ENCODE measurements at regions not wholly inside any gene's neighbourhood (a gene's known extent, or its start where the extent isn't known, plus 50 kb on each side); places are given as distances from the start of the nearest gene placed in this dataset.

DNA sequence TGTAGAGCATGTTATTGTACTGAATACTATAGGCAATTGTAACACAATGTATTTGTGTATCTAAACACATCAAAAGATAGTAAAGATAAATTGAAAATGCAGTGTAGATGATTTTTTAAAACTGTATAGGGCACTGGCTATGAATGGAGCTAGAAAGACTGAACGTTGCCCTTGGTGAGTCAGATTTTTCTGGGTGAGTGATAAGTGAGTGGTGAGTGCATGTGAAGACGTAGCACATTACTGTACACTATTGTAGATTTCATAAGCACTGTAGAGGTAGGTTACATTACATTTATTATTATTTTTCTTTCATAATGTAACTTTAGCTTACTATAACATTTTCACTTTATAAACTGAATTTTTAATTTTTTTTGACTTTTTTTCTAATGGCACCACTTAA is 1491.6 kb downstream of the TECRL start:
- DNase-seq, result no peak
- Mint-ChIP-seq H3K36me3 (ENCODE audit: low read depth) (no peaks in the 10 kb centered on the region), H3K27ac (no peak overlapping the region), H3K27me3 (no peaks in the 10 kb centered on the region), H3K9me3 (peaks cover 2% of the 10 kb centered on the region), H3K4me1 (no peaks in the 10 kb centered on the region), H3K4me3 (no peak overlapping the region)
- POLR2A ChIA-PET, result no interaction called here
- CTCF ChIA-PET, result no interaction called here

GRCh38 chr4:62914758-62915157 is 1494.5 kb downstream of the TECRL start:
- H3K4me1 Mint-ChIP-seq, result no peaks in the 10 kb centered on the region
- no peaks in the 10 kb centered on the region for H3K36me3 Mint-ChIP-seq (ENCODE audit: low read depth)
- no peaks in the 10 kb centered on the region for H3K27me3 Mint-ChIP-seq
- DNase-seq, result no peak
- H3K27ac Mint-ChIP-seq, result no peak overlapping the region
- CTCF ChIA-PET, result no interaction called here
- no peak overlapping the region for H3K4me3 Mint-ChIP-seq
- POLR2A ChIA-PET, result no interaction called here
- peaks cover 5% of the 10 kb centered on the region for H3K9me3 Mint-ChIP-seq

- no peak for DNase-seq
- H3K27me3 Mint-ChIP-seq, result no peaks in the 10 kb centered on the region
- H3K4me3 Mint-ChIP-seq, result no peak overlapping the region
- H3K9me3 Mint-ChIP-seq, result peaks cover 5% of the 10 kb centered on the region
- no peaks in the 10 kb centered on the region for H3K4me1 Mint-ChIP-seq
- no peaks in the 10 kb centered on the region for H3K36me3 Mint-ChIP-seq (ENCODE audit: low read depth)
- ChIA-PET POLR2A (no interaction called here), CTCF (no interaction called here)
- no peak overlapping the region for H3K27ac Mint-ChIP-seq
These were observed 1496.2 kb downstream of the TECRL start for GRCh38 chr4:62913065-62913464.

DNA sequence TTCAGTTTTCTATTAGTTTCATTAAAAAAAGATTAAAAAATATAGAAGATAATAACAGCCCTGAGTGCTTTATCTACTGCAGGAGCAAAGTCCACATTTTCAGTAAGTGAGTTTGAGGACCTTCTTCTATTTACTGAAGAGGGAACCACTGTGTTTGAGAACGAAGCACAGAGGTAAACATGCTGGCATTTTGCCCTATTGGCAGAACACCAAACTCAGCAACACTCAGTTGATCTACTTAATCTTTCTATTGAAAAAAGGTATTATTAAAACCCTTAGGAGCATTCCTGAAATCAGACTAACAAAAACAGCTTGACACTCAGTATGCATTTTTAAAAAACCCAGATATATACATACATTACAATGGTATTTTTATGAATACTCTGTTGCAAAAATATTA is 1496.7 kb downstream of the TECRL start:
- CTCF ChIA-PET, result no interaction called here

DNA sequence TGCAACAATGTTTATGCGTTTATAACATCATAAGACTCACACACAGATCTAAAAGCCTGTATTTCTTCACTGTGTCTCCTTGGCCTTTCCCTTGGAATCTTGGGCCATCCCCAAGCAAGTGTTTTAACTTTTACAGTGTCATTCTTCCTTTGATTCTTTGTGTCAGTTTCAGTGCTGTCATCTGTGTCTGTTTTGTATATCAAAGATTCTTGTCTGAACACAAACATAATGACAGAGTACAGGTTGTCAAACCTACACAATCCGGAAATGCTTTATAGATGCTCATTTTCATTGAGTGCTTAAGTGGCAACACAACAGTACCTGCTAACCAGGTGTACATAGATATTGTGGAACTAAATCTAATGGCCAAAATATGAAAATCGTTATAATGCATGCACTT is 1500.0 kb downstream of the TECRL start:
- no peaks in the 10 kb centered on the region for H3K27me3 Mint-ChIP-seq
- no peaks in the 10 kb centered on the region for H3K4me1 Mint-ChIP-seq
- ChIA-PET CTCF (no interaction called here), POLR2A (no interaction called here)
- H3K27ac Mint-ChIP-seq, result no peak overlapping the region
- H3K4me3 Mint-ChIP-seq, result no peak overlapping the region
- no peak for DNase-seq
- no peaks in the 10 kb centered on the region for H3K36me3 Mint-ChIP-seq (ENCODE audit: low read depth)
- H3K9me3 Mint-ChIP-seq, result peaks cover 3% of the 10 kb centered on the region

More for the DNA sequence above, 1496.7 kb downstream of the TECRL start:
- POLR2A ChIA-PET, result no interaction called here
- no peaks in the 10 kb centered on the region for H3K27me3 Mint-ChIP-seq
- DNase-seq, result no peak
- no peaks in the 10 kb centered on the region for H3K4me1 Mint-ChIP-seq
- no peak overlapping the region for H3K4me3 Mint-ChIP-seq
- peaks cover 4% of the 10 kb centered on the region for H3K9me3 Mint-ChIP-seq
- H3K36me3 Mint-ChIP-seq (ENCODE audit: low read depth), result no peaks in the 10 kb centered on the region
- H3K27ac Mint-ChIP-seq, result no peak overlapping the region

DNA sequence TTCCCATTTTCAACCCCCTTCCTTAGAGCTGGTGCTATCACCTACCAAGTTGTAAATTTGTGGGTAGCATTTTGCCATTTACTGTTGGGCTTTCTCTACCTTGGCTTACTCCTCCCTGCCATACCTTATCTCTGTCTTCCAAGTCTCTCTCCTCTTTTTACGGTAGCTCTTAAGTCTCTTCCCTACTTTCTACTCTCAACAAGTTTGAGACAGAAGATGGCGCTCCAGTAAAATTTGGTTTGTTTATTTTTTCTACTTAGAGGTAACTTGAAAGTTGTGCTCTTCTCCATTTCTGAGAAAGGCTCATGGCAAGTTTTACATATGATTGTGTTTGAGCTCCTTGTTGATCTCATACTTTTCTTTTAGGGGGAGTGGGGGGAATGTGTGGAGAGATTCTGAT is 1508.1 kb downstream of the TECRL start:
- POLR2A ChIA-PET, result no interaction called here
- no peaks in the 10 kb centered on the region for H3K36me3 Mint-ChIP-seq (ENCODE audit: low read depth)

DNA sequence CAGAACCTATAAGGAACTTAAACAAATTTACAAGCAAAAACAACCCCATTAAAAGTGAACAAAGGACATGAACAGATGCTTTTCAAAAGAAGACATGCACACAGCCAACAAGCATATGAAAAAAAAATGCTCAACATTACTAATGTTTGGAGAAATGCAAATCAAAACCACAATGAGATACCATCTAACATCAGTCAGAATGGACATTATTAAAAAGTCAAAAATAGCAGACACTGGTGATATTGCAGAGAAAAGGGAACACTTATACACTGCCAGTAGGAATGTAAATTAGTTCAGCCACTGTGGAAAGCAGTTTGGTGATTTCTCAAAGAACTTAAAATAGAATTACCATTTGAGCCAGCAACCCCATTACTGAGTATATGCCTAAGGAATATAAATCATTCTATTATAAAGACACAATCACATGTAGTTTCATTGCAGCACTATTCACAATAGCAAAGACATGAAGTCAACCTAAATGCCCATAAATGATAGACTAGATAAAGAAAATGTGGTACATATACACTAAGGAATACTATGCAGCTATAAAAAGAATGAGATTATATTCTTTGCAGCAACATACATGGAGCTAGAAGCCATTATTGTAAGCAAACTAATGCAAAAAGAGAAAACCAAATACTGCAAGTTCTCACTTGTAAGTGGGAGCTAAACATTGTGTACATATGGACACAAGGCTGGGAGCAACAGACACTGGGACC is 1509.4 kb downstream of the TECRL start:
- Mint-ChIP-seq H3K27ac (no peak overlapping the region), H3K9me3 (no peaks in the 10 kb centered on the region), H3K27me3 (no peaks in the 10 kb centered on the region), H3K4me3 (no peak overlapping the region), H3K4me1 (no peaks in the 10 kb centered on the region), H3K36me3 (ENCODE audit: low read depth) (no peaks in the 10 kb centered on the region)
- ChIA-PET CTCF (no interaction called here), POLR2A (no interaction called here)
- no peak for DNase-seq

More for the DNA sequence above, 1508.1 kb downstream of the TECRL start:
- DNase-seq, result no peak
- no peaks in the 10 kb centered on the region for H3K4me1 Mint-ChIP-seq
- CTCF ChIA-PET, result no interaction called here
- H3K4me3 Mint-ChIP-seq, result no peak overlapping the region
- H3K27ac Mint-ChIP-seq, result no peak overlapping the region
- H3K27me3 Mint-ChIP-seq, result no peaks in the 10 kb centered on the region
- no peaks in the 10 kb centered on the region for H3K9me3 Mint-ChIP-seq

DNA sequence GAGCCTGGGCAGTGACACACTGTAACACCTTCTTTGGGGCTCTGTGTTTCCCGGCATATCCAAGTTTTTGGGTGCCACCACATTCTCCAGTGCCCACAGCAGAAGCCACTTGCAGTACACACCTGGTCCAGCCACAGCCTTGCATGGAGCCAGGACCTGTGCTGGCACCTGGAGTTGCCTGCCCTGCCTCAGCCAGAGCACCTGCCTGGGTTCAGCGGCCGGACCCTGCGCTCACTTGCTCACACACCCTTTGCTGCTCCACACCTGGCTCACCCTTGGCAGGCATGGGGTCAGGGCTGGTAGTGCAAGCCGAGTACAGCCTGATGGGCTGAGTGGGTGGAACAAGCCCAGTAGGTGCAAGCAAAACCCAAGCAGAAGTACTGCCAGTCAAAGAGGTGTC is 1511.1 kb downstream of the TECRL start:
- ChIA-PET CTCF (no interaction called here), POLR2A (no interaction called here)
- Mint-ChIP-seq H3K36me3 (ENCODE audit: low read depth) (no peaks in the 10 kb centered on the region), H3K27ac (no peak overlapping the region), H3K9me3 (peaks cover 2% of the 10 kb centered on the region), H3K27me3 (no peaks in the 10 kb centered on the region), H3K4me1 (no peaks in the 10 kb centered on the region), H3K4me3 (no peak overlapping the region)
- DNase-seq, result no peak

- DNase-seq, result no peak
- peaks cover 2% of the 10 kb centered on the region for H3K9me3 Mint-ChIP-seq
- ChIA-PET CTCF (no interaction called here), POLR2A (no interaction called here)
- no peak overlapping the region for H3K27ac Mint-ChIP-seq
- H3K27me3 Mint-ChIP-seq, result no peaks in the 10 kb centered on the region
- no peak overlapping the region for H3K4me3 Mint-ChIP-seq
- H3K36me3 Mint-ChIP-seq (ENCODE audit: low read depth), result no peaks in the 10 kb centered on the region
- no peaks in the 10 kb centered on the region for H3K4me1 Mint-ChIP-seq
These were observed 1512.5 kb downstream of the TECRL start for GRCh38 chr4:62896721-62897120.

DNA sequence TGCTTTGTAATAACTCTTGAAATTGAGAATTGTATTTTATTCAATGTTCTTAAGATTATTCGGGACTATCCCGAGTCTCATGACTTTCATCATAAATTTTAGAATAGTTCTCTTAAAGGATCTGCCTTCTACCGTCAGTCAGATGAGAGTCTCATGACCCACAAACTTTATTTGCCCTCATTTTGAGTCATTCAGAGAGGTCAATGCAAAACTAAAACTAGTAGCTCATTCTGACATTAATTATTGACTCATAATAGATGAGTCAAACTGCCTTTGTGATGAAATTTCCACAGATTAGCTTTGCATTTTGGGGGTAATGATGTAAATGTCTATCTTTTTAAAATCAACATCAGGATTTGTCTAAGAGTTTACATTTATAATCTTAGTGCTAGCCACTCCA is 1527.3 kb downstream of the TECRL start:
- Mint-ChIP-seq H3K27ac (no peak overlapping the region), H3K27me3 (no peaks in the 10 kb centered on the region), H3K9me3 (peaks cover 9% of the 10 kb centered on the region), H3K4me1 (no peaks in the 10 kb centered on the region), H3K36me3 (ENCODE audit: low read depth) (no peaks in the 10 kb centered on the region), H3K4me3 (no peak overlapping the region)
- ChIA-PET POLR2A (no interaction called here), CTCF (no interaction called here)
- DNase-seq, result no peak

GRCh38 chr4:62881210-62881609 is 1528.0 kb downstream of the TECRL start:
- no peaks in the 10 kb centered on the region for H3K4me1 Mint-ChIP-seq
- CTCF ChIA-PET, result no interaction called here
- H3K27me3 Mint-ChIP-seq, result no peaks in the 10 kb centered on the region
- POLR2A ChIA-PET, result no interaction called here
- H3K36me3 Mint-ChIP-seq (ENCODE audit: low read depth), result no peaks in the 10 kb centered on the region
- no peak for DNase-seq
- H3K4me3 Mint-ChIP-seq, result no peak overlapping the region
- H3K27ac Mint-ChIP-seq, result no peak overlapping the region
- peaks cover 10% of the 10 kb centered on the region for H3K9me3 Mint-ChIP-seq

DNA sequence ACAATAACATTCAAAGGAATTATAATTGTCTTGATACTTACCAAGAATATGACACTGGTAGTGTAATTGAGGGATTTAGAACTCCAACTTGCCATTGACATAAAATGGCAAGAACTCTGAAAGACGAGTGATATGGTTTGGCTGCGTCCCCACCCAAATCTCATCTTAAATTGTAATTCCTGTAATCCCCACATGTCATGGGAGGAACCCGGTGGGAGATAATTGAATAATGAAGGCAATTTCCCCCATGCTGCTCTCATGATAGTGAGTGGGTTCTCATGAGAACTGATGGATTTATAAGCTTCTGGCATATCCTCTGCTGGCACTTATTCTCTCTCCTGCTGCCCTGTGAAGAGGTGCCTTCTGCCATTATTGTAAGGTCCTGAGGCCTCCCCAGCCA is 1536.4 kb downstream of the TECRL start:
- CTCF ChIA-PET, result no interaction called here
- Mint-ChIP-seq H3K4me1 (no peaks in the 10 kb centered on the region), H3K9me3 (peaks cover 7% of the 10 kb centered on the region), H3K27me3 (no peaks in the 10 kb centered on the region), H3K36me3 (ENCODE audit: low read depth) (no peaks in the 10 kb centered on the region), H3K4me3 (no peak overlapping the region), H3K27ac (no peak overlapping the region)
- POLR2A ChIA-PET, result interaction anchor here (0.7 kb wide), 1 partner anchor 1124 kb away, joined by 3 read pairs; no protein-coding TSS in a partner anchor
- DNase-seq, result no peak

- Mint-ChIP-seq H3K27me3 (no peaks in the 10 kb centered on the region), H3K4me1 (no peaks in the 10 kb centered on the region), H3K36me3 (ENCODE audit: low read depth) (no peaks in the 10 kb centered on the region), H3K4me3 (no peak overlapping the region), H3K27ac (no peak overlapping the region), H3K9me3 (peaks cover 4% of the 10 kb centered on the region)
- CTCF ChIA-PET, result no interaction called here
- DNase-seq, result no peak
- POLR2A ChIA-PET, result no interaction called here
These were observed 1538.2 kb downstream of the TECRL start for GRCh38 chr4:62871078-62871477.

- Mint-ChIP-seq H3K27ac (no peak overlapping the region), H3K4me3 (no peak overlapping the region), H3K27me3 (no peaks in the 10 kb centered on the region), H3K9me3 (peaks cover 4% of the 10 kb centered on the region), H3K4me1 (no peaks in the 10 kb centered on the region), H3K36me3 (ENCODE audit: low read depth) (no peaks in the 10 kb centered on the region)
- ChIA-PET POLR2A (no interaction called here), CTCF (no interaction called here)
- no peak for DNase-seq
These were observed 1538.8 kb downstream of the TECRL start for GRCh38 chr4:62870451-62870850.

Measured in activated CD4-positive, alpha-beta T cell treated with anti-CD3 and anti-CD28 coated beads, Interleukin-2, amount 10 ng/mL, durations not matched to agents 7 days and 5 days (primary cell).